Naive thymus-derived CD4-positive, alpha-beta T cell (primary cell): ENCODE measurements at regions not wholly inside any gene's neighbourhood (a gene's known extent, or its start where the extent isn't known, plus 50 kb on each side); places are given as distances from the start of the nearest gene placed in this dataset.

ENCODE experiments used
- ATAC-seq: fragments of 150-1000 bp; cut with Tn5 transposase; 2 replicates; pipeline ENCODE4 v1.10.0; 2021; ENCODE audit warnings: mild to moderate bottlenecking, moderate library complexity
- CTCF ChIA-PET: fragments of 350-600 bp; sonication (Branson Sonifier 250); formaldehyde crosslinking; loops from one replicate; lab custom pipeline; 2021; ENCODE audit warnings: antibody characterized with exemption; lab: Charles Lee
- POLR2A ChIA-PET: fragments of 350-600 bp; sonication (Branson Sonifier 250); formaldehyde crosslinking; loops from one replicate; lab custom pipeline; 2021; ENCODE audit warnings: antibody characterized with exemption, inconsistent platforms; lab: Charles Lee
- DNase-seq, 9 donors: peaks; one replicate each; pipeline versions ENCODE4 v3.0.0 to v3.0.0-alpha.2; 2020 to 2022; ENCODE audit warnings: mixed read lengths in 1 of 9
- H3K27ac ChIP-seq: one replicate; pipeline ENCODE4 v1.7.0; 2013; ENCODE audit warnings: mild to moderate bottlenecking, low read depth, low read length, moderate library complexity
- H3K27me3 ChIP-seq, 2 donors: one replicate each; pipeline ENCODE4 v1.7.0; 2013; ENCODE audit warnings: low read length in 2 of 2, mild to moderate bottlenecking in 2 of 2, moderate library complexity in 2 of 2; ENCODE audit not compliant: control insufficient read depth in 2 of 2, insufficient read depth in 2 of 2
- H3K36me3 ChIP-seq, 3 experiments: 1 replicate in 2 of 3; 2 replicates in 1 of 3; pipeline ENCODE4 v1.7.0; 2013; ENCODE audit warnings: low read length in 3 of 3, mild to moderate bottlenecking in 3 of 3, moderate library complexity in 1 of 3; ENCODE audit not compliant: insufficient read depth in 3 of 3, control insufficient read depth in 2 of 3
- H3K4me1 ChIP-seq, 2 donors: one replicate each; pipeline ENCODE4 v1.7.0; 2013; ENCODE audit warnings: low read length in 2 of 2, mild to moderate bottlenecking in 2 of 2, moderate library complexity in 1 of 2; ENCODE audit not compliant: control insufficient read depth in 2 of 2, insufficient read depth in 2 of 2
- H3K4me3 ChIP-seq: 2 replicates; pipeline ENCODE4 v1.7.0; 2013; ENCODE audit warnings: mild to moderate bottlenecking, low read length
- H3K9me3 ChIP-seq, 3 experiments: 1 replicate in 2 of 3; 2 replicates in 1 of 3; pipeline ENCODE4 v1.7.0; 2013; ENCODE audit warnings: low read length in 3 of 3; ENCODE audit not compliant: control insufficient read depth in 2 of 3
- H3K27ac Mint-ChIP-seq, 9 donors: one replicate each; pipeline ENCODE4 v1.8.0; 2020 to 2022; ENCODE audit warnings: mixed read lengths in 9 of 9, mild to moderate bottlenecking in 8 of 9, moderate library complexity in 5 of 9, inconsistent platforms in 2 of 9
- H3K27me3 Mint-ChIP-seq, 5 donors: one replicate each; pipeline ENCODE4 v1.8.0; 2021 to 2022; ENCODE audit warnings: mixed read lengths in 5 of 5, mild to moderate bottlenecking in 1 of 5
- H3K36me3 Mint-ChIP-seq, 5 donors: one replicate each; pipeline ENCODE4 v1.8.0; 2020 to 2022; ENCODE audit warnings: mixed read lengths in 5 of 5, mild to moderate bottlenecking in 3 of 5, inconsistent platforms in 1 of 5
- H3K4me1 Mint-ChIP-seq, 7 donors: one replicate each; pipeline ENCODE4 v1.8.0; 2020 to 2022; ENCODE audit warnings: mixed read lengths in 7 of 7, mild to moderate bottlenecking in 3 of 7, inconsistent platforms in 1 of 7
- H3K4me3 Mint-ChIP-seq, 10 donors: one replicate each; pipeline ENCODE4 v1.8.0; 2020 to 2022; ENCODE audit warnings: mild to moderate bottlenecking in 10 of 10, mixed read lengths in 10 of 10, moderate library complexity in 6 of 10, inconsistent platforms in 2 of 10
- H3K9me3 Mint-ChIP-seq, 11 donors: one replicate each; pipeline ENCODE4 v1.8.0; 2020 to 2022; ENCODE audit warnings: mixed read lengths in 11 of 11, mild to moderate bottlenecking in 4 of 11, inconsistent platforms in 1 of 11, moderate library complexity in 1 of 11
- intact Hi-C, 2 donors: fragments of 100-400 bp; cut with micrococcal nuclease; formaldehyde crosslinking; loops; one replicate each; pipeline ENCODE4 v1.15.1; 2023

GRCh38 chr5:152514827-152515397 is 109.8 kb upstream of the NMUR2 start:
- ATAC-seq (no peak), DNase-seq (no peak)
- CTCF ChIA-PET: interaction anchor here (0.6 kb wide), 1 partner anchor 32 kb away, joined by 4 read pairs; no protein-coding TSS in a partner anchor
- intact Hi-C loops: loop anchor here (2.0 to 5.0 kb wide), 5 partner anchors 373 to 1068 kb away; partner anchors contain the start of genes G3BP1 (in 1 of the 2) and SLC36A1 (in 1 of the 2)
- POLR2A ChIA-PET: interaction anchor here (0.6 kb wide), 1 partner anchor 40 kb away, joined by 3 read pairs; no protein-coding TSS in a partner anchor
- Mint-ChIP-seq H3K27me3 (peaks cover 10 to 27% (median 20%) of the 10 kb centered on the region in 5 donors), H3K4me3 (no peak overlapping the region), H3K4me1 (peaks cover 0 to 2% (median 0%) of the 10 kb centered on the region in 7 donors), H3K27ac (no peak overlapping the region), H3K36me3 (no peaks in the 10 kb centered on the region), H3K9me3 (no peaks in the 10 kb centered on the region)
- no peak overlapping the region for H3K4me3 ChIP-seq
- no peaks in the 10 kb centered on the region for H3K27me3 ChIP-seq
- no peaks in the 10 kb centered on the region for H3K36me3 ChIP-seq
- no peak overlapping the region for H3K27ac ChIP-seq
- no peaks in the 10 kb centered on the region for H3K4me1 ChIP-seq
- no peaks in the 10 kb centered on the region for H3K9me3 ChIP-seq

GRCh38 chr5:152523964-152524363 is 118.9 kb upstream of the NMUR2 start:
- peaks cover 0 to 25% (median 4%) of the 10 kb centered on the region in 5 donors for H3K27me3 Mint-ChIP-seq

GRCh38 chr5:152527358-152528052 is 122.4 kb upstream of the NMUR2 start:
- peaks cover 0 to 1% (median 0%) of the 10 kb centered on the region in 5 donors for H3K36me3 Mint-ChIP-seq
- peaks cover 10 to 28% (median 21%) of the 10 kb centered on the region in 7 donors for H3K4me1 Mint-ChIP-seq
- CTCF ChIA-PET: no interaction called here
- intact Hi-C loops: loop anchor here (1.0 to 5.0 kb wide), 3 partner anchors 831 to 1511 kb away; partner anchors contain the start of genes FAM114A2 (in 1 of the 2), MFAP3 (in 1 of the 2) and SLC36A1 (in 1 of the 2)
- POLR2A ChIA-PET: no interaction called here
- peaks cover 0 to 40% (median 0%) of the 10 kb centered on the region in 5 donors for H3K27me3 Mint-ChIP-seq
- Histone ChIP-seq H3K36me3 (no peaks in the 10 kb centered on the region), H3K4me3 (no peak overlapping the region), H3K27me3 (no peaks in the 10 kb centered on the region), H3K4me1 (peaks cover 7 to 12% of the 10 kb centered on the region in 2 donors), H3K9me3 (no peaks in the 10 kb centered on the region), H3K27ac (no peak overlapping the region)
- H3K9me3 Mint-ChIP-seq: no peaks in the 10 kb centered on the region
- H3K4me3 Mint-ChIP-seq: peak overlapping the region in 8 of 10 donors; percentile 23 to 73 (median 48)
- DNase-seq (no peak), ATAC-seq (no peak)
- H3K27ac Mint-ChIP-seq: peak overlapping the region in 8 of 9 donors; percentile 1 to 82 (median 40)

More at GRCh38 chr5:152523964-152524363, 118.9 kb upstream of the NMUR2 start:
- Histone ChIP-seq H3K9me3 (no peaks in the 10 kb centered on the region), H3K27me3 (no peaks in the 10 kb centered on the region), H3K4me3 (no peak overlapping the region), H3K27ac (no peak overlapping the region), H3K36me3 (no peaks in the 10 kb centered on the region), H3K4me1 (peaks cover 7 to 12% of the 10 kb centered on the region in 2 donors)
- POLR2A ChIA-PET: no interaction called here
- intact Hi-C loops: no loop called here
- peaks cover 7 to 23% (median 21%) of the 10 kb centered on the region in 7 donors for H3K4me1 Mint-ChIP-seq
- no peak for ATAC-seq
- H3K4me3 Mint-ChIP-seq: no peak overlapping the region
- H3K27ac Mint-ChIP-seq: no peak overlapping the region
- peaks cover 0 to 1% (median 0%) of the 10 kb centered on the region in 5 donors for H3K36me3 Mint-ChIP-seq
- no peaks in the 10 kb centered on the region for H3K9me3 Mint-ChIP-seq
- DNase-seq: no peak
- CTCF ChIA-PET: no interaction called here

GRCh38 chr5:152529440-152529839 is 124.4 kb upstream of the NMUR2 start:
- Mint-ChIP-seq H3K27ac (peak overlapping the region in 1 of 9 donors; percentile 34), H3K4me3 (peak overlapping the region in 2 of 10 donors; percentile 2 to 18), H3K36me3 (peaks cover 0 to 1% (median 0%) of the 10 kb centered on the region in 5 donors), H3K9me3 (no peaks in the 10 kb centered on the region), H3K4me1 (peaks cover 10 to 28% (median 21%) of the 10 kb centered on the region in 7 donors), H3K27me3 (peaks cover 0 to 35% (median 0%) of the 10 kb centered on the region in 5 donors)
- Histone ChIP-seq H3K9me3 (no peaks in the 10 kb centered on the region), H3K27ac (no peak overlapping the region), H3K36me3 (no peaks in the 10 kb centered on the region), H3K4me1 (peaks cover 7 to 12% of the 10 kb centered on the region in 2 donors), H3K27me3 (no peaks in the 10 kb centered on the region), H3K4me3 (no peak overlapping the region)
- ChIA-PET POLR2A (no interaction called here), CTCF (no interaction called here)
- DNase-seq (no peak), ATAC-seq (no peak)
- intact Hi-C loops: loop anchor here in 1 of 2 donors (5.0 kb wide), 1 partner anchor 1082 kb away; the partner anchor contains the start of gene SLC36A1

GRCh38 chr5:152532714-152533113 is 127.6 kb upstream of the NMUR2 start:
- H3K36me3 Mint-ChIP-seq: no peaks in the 10 kb centered on the region
- intact Hi-C loops: loop anchor here in 1 of 2 donors (1.0 to 2.0 kb wide), 2 partner anchors 1433 to 1648 kb away; no protein-coding TSS in a partner anchor

GRCh38 chr5:152534641-152535040 is 129.6 kb upstream of the NMUR2 start:
- Histone ChIP-seq H3K36me3 (no peaks in the 10 kb centered on the region), H3K27ac (no peak overlapping the region), H3K27me3 (no peaks in the 10 kb centered on the region), H3K4me1 (no peaks in the 10 kb centered on the region), H3K4me3 (no peak overlapping the region), H3K9me3 (no peaks in the 10 kb centered on the region)
- ATAC-seq (no peak), DNase-seq (no peak)
- CTCF ChIA-PET: interaction anchor here (0.6 to 1.1 kb wide), 2 partner anchors 23 to 1430 kb away, joined by 3 read pairs; no protein-coding TSS in a partner anchor
- Mint-ChIP-seq H3K4me1 (peaks cover 0 to 5% (median 0%) of the 10 kb centered on the region in 7 donors), H3K4me3 (no peak overlapping the region), H3K27ac (no peak overlapping the region), H3K9me3 (no peaks in the 10 kb centered on the region), H3K27me3 (peaks cover 0 to 16% (median 0%) of the 10 kb centered on the region in 5 donors), H3K36me3 (no peaks in the 10 kb centered on the region)
- POLR2A ChIA-PET: interaction anchor here (0.7 kb wide), 1 partner anchor 96 kb away, joined by 3 read pairs; no protein-coding TSS in a partner anchor
- intact Hi-C loops: no loop called here

More at GRCh38 chr5:152532714-152533113, 127.6 kb upstream of the NMUR2 start:
- H3K9me3 ChIP-seq: no peaks in the 10 kb centered on the region
- DNase-seq (no peak), ATAC-seq (no peak)
- POLR2A ChIA-PET: no interaction called here
- H3K4me3 ChIP-seq: no peak overlapping the region
- Mint-ChIP-seq H3K9me3 (no peaks in the 10 kb centered on the region), H3K27me3 (peaks cover 0 to 24% (median 0%) of the 10 kb centered on the region in 5 donors), H3K27ac (no peak overlapping the region), H3K4me3 (no peak overlapping the region), H3K4me1 (peaks cover 7 to 16% (median 12%) of the 10 kb centered on the region in 7 donors)
- no peaks in the 10 kb centered on the region for H3K36me3 ChIP-seq
- CTCF ChIA-PET: no interaction called here
- no peak overlapping the region for H3K27ac ChIP-seq
- H3K4me1 ChIP-seq: peaks cover 0 to 4% of the 10 kb centered on the region in 2 donors
- H3K27me3 ChIP-seq: no peaks in the 10 kb centered on the region
